ENCODE measurements at regions not wholly inside any gene's neighbourhood (a gene's known extent, or its start where the extent isn't known, plus 50 kb on each side); places are given as distances from the start of the nearest gene placed in this dataset.

GRCh38 chr2:177063331-177063730, 149.3 kb upstream of the HNRNPA3 start:
- no peaks in the 10 kb centered on the region for H3K9me3 ChIP-seq (replicated peaks in 1 of 11)
- TF ChIP-seq Cebpa-rat (IDR thresholded peaks at IDR 0.05), result no peak
- no peaks in the 10 kb centered on the region for H4K20me1 ChIP-seq
- H3K4me2 ChIP-seq, result no peak overlapping the region
- no peaks in the 10 kb centered on the region for H3K4me1 ChIP-seq
- no peaks in the 10 kb centered on the region; a peak in 1 of 22 replicates for H3K27me3 ChIP-seq
- no peak overlapping the region for H3K4me3 ChIP-seq
- H3K27ac ChIP-seq, result no peak overlapping the region
- H3K9ac ChIP-seq, result no peak overlapping the region
- no peaks in the 10 kb centered on the region for H3K36me3 ChIP-seq

GRCh38 chr2:177064422-177064821, 148.2 kb upstream of the HNRNPA3 start:
- no peak overlapping the region for H3K4me3 ChIP-seq
- no peak for TF ChIP-seq Cebpa-rat (IDR thresholded peaks at IDR 0.05)
- H3K27ac ChIP-seq, result no peak overlapping the region
- no peaks in the 10 kb centered on the region for H3K9me3 ChIP-seq (replicated peaks in 1 of 11)
- no peaks in the 10 kb centered on the region for H4K20me1 ChIP-seq
- no peaks in the 10 kb centered on the region for H3K4me1 ChIP-seq
- H3K36me3 ChIP-seq, result no peaks in the 10 kb centered on the region
- no peak overlapping the region for H3K4me2 ChIP-seq
- no peak overlapping the region for H3K9ac ChIP-seq
- H3K27me3 ChIP-seq, result no peaks in the 10 kb centered on the region; a peak in 1 of 22 replicates

GRCh38 chr2:177068967-177069366, 143.6 kb upstream of the HNRNPA3 start:
- H3K27me3 ChIP-seq, result no peaks in the 10 kb centered on the region; a peak in 1 of 22 replicates
- no peaks in the 10 kb centered on the region for H3K4me1 ChIP-seq
- H4K20me1 ChIP-seq, result no peaks in the 10 kb centered on the region
- H3K4me3 ChIP-seq, result no peak overlapping the region
- no peak for TF ChIP-seq Cebpa-rat (IDR thresholded peaks at IDR 0.05)
- no peak overlapping the region for H3K9ac ChIP-seq
- no peak overlapping the region for H3K4me2 ChIP-seq
- H3K27ac ChIP-seq, result no peak overlapping the region
- no peaks in the 10 kb centered on the region for H3K36me3 ChIP-seq
- no peaks in the 10 kb centered on the region for H3K9me3 ChIP-seq (replicated peaks in 1 of 11)

- H3K9me3 ChIP-seq (replicated peaks in 1 of 11), result no peaks in the 10 kb centered on the region
- no peak overlapping the region for H3K9ac ChIP-seq
- H3K4me3 ChIP-seq, result no peak overlapping the region
- H3K4me2 ChIP-seq, result no peak overlapping the region
- no peak overlapping the region for H3K27ac ChIP-seq
- H4K20me1 ChIP-seq, result no peaks in the 10 kb centered on the region
- no peaks in the 10 kb centered on the region for H3K4me1 ChIP-seq
- H3K36me3 ChIP-seq, result no peaks in the 10 kb centered on the region
- no peaks in the 10 kb centered on the region for H3K27me3 ChIP-seq
- no peak for TF ChIP-seq Cebpa-rat (IDR thresholded peaks at IDR 0.05)
Measured at GRCh38 chr2:177072090-177072489, 140.5 kb upstream of the HNRNPA3 start.

GRCh38 chr2:177073611-177074010, 139.0 kb upstream of the HNRNPA3 start:
- H3K27ac ChIP-seq, result no peak overlapping the region
- H3K4me2 ChIP-seq, result no peak overlapping the region
- no peaks in the 10 kb centered on the region for H3K36me3 ChIP-seq
- no peaks in the 10 kb centered on the region for H3K4me1 ChIP-seq
- no peak for TF ChIP-seq Cebpa-rat (IDR thresholded peaks at IDR 0.05)
- H3K9me3 ChIP-seq (replicated peaks in 1 of 11), result no peaks in the 10 kb centered on the region
- no peak overlapping the region for H3K9ac ChIP-seq
- no peaks in the 10 kb centered on the region for H3K27me3 ChIP-seq
- H3K4me3 ChIP-seq, result no peak overlapping the region
- no peaks in the 10 kb centered on the region for H4K20me1 ChIP-seq

- no peak for TF ChIP-seq Cebpa-rat (IDR thresholded peaks at IDR 0.05)
Measured at GRCh38 chr2:177074099-177074710, 138.4 kb upstream of the HNRNPA3 start.

GRCh38 chr2:177075254-177075653, 137.3 kb upstream of the HNRNPA3 start:
- no peaks in the 10 kb centered on the region for H3K36me3 ChIP-seq
- no peaks in the 10 kb centered on the region for H4K20me1 ChIP-seq
- no peaks in the 10 kb centered on the region for H3K27me3 ChIP-seq
- no peak for TF ChIP-seq Cebpa-rat (IDR thresholded peaks at IDR 0.05)
- H3K9ac ChIP-seq, result no peak overlapping the region
- no peaks in the 10 kb centered on the region for H3K4me1 ChIP-seq
- no peak overlapping the region for H3K27ac ChIP-seq
- no peak overlapping the region for H3K4me3 ChIP-seq
- no peaks in the 10 kb centered on the region for H3K9me3 ChIP-seq (replicated peaks in 1 of 11)
- H3K4me2 ChIP-seq, result no peak overlapping the region

More at GRCh38 chr2:177074099-177074710, 138.4 kb upstream of the HNRNPA3 start:
- Histone ChIP-seq H3K9ac (no peak overlapping the region), H3K4me1 (no peaks in the 10 kb centered on the region), H3K27ac (no peak overlapping the region), H3K4me2 (no peak overlapping the region), H3K9me3 (replicated peaks in 1 of 11) (no peaks in the 10 kb centered on the region), H3K4me3 (no peak overlapping the region), H4K20me1 (no peaks in the 10 kb centered on the region), H3K36me3 (no peaks in the 10 kb centered on the region), H3K27me3 (no peaks in the 10 kb centered on the region)

GRCh38 chr2:177076636-177077179, 135.9 kb upstream of the HNRNPA3 start:
- Histone ChIP-seq H3K36me3 (no peaks in the 10 kb centered on the region), H3K4me2 (no peak overlapping the region), H3K4me3 (no peak overlapping the region), H3K27me3 (no peaks in the 10 kb centered on the region), H3K9me3 (replicated peaks in 1 of 11) (no peaks in the 10 kb centered on the region), H4K20me1 (no peaks in the 10 kb centered on the region), H3K27ac (no peak overlapping the region), H3K9ac (no peak overlapping the region), H3K4me1 (no peaks in the 10 kb centered on the region)
- TF ChIP-seq Cebpa-rat (IDR thresholded peaks at IDR 0.05), result no peak

- H3K9me3 ChIP-seq (replicated peaks in 1 of 11), result no peaks in the 10 kb centered on the region
- no peak overlapping the region for H3K4me3 ChIP-seq
- no peaks in the 10 kb centered on the region for H3K27me3 ChIP-seq
- H3K4me1 ChIP-seq, result no peaks in the 10 kb centered on the region
- no peaks in the 10 kb centered on the region for H3K36me3 ChIP-seq
- H4K20me1 ChIP-seq, result no peaks in the 10 kb centered on the region
- TF ChIP-seq Cebpa-rat (IDR thresholded peaks at IDR 0.05), result no peak
- H3K9ac ChIP-seq, result no peak overlapping the region
- H3K27ac ChIP-seq, result no peak overlapping the region
- H3K4me2 ChIP-seq, result no peak overlapping the region
Measured at GRCh38 chr2:177077778-177078177, 134.8 kb upstream of the HNRNPA3 start.

GRCh38 chr2:177078416-177078815, 134.2 kb upstream of the HNRNPA3 start:
- H3K9ac ChIP-seq, result no peak overlapping the region
- H3K9me3 ChIP-seq (replicated peaks in 1 of 11), result no peaks in the 10 kb centered on the region
- H3K4me3 ChIP-seq, result no peak overlapping the region
- TF ChIP-seq Cebpa-rat (IDR thresholded peaks at IDR 0.05), result no peak
- H4K20me1 ChIP-seq, result no peaks in the 10 kb centered on the region
- H3K27ac ChIP-seq, result no peak overlapping the region
- no peaks in the 10 kb centered on the region for H3K4me1 ChIP-seq
- no peaks in the 10 kb centered on the region for H3K27me3 ChIP-seq
- H3K36me3 ChIP-seq, result no peaks in the 10 kb centered on the region
- no peak overlapping the region for H3K4me2 ChIP-seq
